NCI-H82 treated with DMSO at 0.1 percent for 48 hours (cell line): ENCODE measurements at regions not wholly inside any gene's neighbourhood (a gene's known extent, or its start where the extent isn't known, plus 50 kb on each side); places are given as distances from the start of the nearest gene placed in this dataset.

Source experiments
- DNase-seq: peaks from one replicate; lab custom pipeline; 2025; ENCODE audit not compliant: unreplicated experiment; lab: John Stamatoyannopoulos, UW

GRCh38 chr2:13576406-13577036 lies 859.8 kb downstream of the TRIB2 start:
- DNase-seq, result no peak

- no peak for DNase-seq
Measured at GRCh38 chr2:13578547-13578946, 861.8 kb downstream of the TRIB2 start.

- DNase-seq, result no peak
Measured at GRCh38 chr2:13581471-13581870, 864.7 kb downstream of the TRIB2 start.

GRCh38 chr2:13583609-13584008 lies 866.9 kb downstream of the TRIB2 start:
- no peak for DNase-seq

- no peak for DNase-seq
Measured at GRCh38 chr2:13584020-13584419, 867.3 kb downstream of the TRIB2 start.

- no peak for DNase-seq
Measured at GRCh38 chr2:13585732-13586131, 869.0 kb downstream of the TRIB2 start.

- DNase-seq, result peak; percentile 53
Measured at GRCh38 chr2:13596233-13596632, 879.5 kb downstream of the TRIB2 start.

GRCh38 chr2:13597176-13597575 lies 880.4 kb downstream of the TRIB2 start:
- no peak for DNase-seq

- no peak for DNase-seq
Measured at GRCh38 chr2:13601506-13601905, 884.8 kb downstream of the TRIB2 start.

GRCh38 chr2:13604951-13605661 lies 888.4 kb downstream of the TRIB2 start:
- DNase-seq, result peak; percentile 71

GRCh38 chr2:13607139-13607538 lies 890.4 kb downstream of the TRIB2 start:
- no peak for DNase-seq

GRCh38 chr2:13611939-13612338 lies 895.2 kb downstream of the TRIB2 start:
- no peak for DNase-seq

GRCh38 chr2:13616059-13616458 lies 899.3 kb downstream of the TRIB2 start:
- DNase-seq, result peak; percentile 63

- peak; percentile 99 for DNase-seq
Measured at GRCh38 chr2:13616616-13617015, 899.9 kb downstream of the TRIB2 start.

- DNase-seq, result no peak
Measured at GRCh38 chr2:13628122-13628521, 911.4 kb downstream of the TRIB2 start.

- no peak for DNase-seq
Measured at GRCh38 chr2:13638181-13638580, 921.4 kb downstream of the TRIB2 start.

GRCh38 chr2:13649918-13650317 lies 933.2 kb downstream of the TRIB2 start:
- DNase-seq, result no peak

- DNase-seq, result no peak
Measured at GRCh38 chr2:13650586-13651180, 933.9 kb downstream of the TRIB2 start.

GRCh38 chr2:13651684-13652131 lies 935.0 kb downstream of the TRIB2 start:
- DNase-seq, result no peak

- DNase-seq, result no peak
Measured at GRCh38 chr2:13652531-13653313, 936.0 kb downstream of the TRIB2 start.

- DNase-seq, result no peak
Measured at GRCh38 chr2:13654416-13654815, 937.7 kb downstream of the TRIB2 start.

GRCh38 chr2:13660231-13660630 lies 943.5 kb downstream of the TRIB2 start:
- DNase-seq, result no peak
